Neural cell (in vitro differentiated cells): ENCODE measurements at regions not wholly inside any gene's neighbourhood (a gene's known extent, or its start where the extent isn't known, plus 50 kb on each side); places are given as distances from the start of the nearest gene placed in this dataset.

ENCODE experiments used
- H2AFZ ChIP-seq: fragments of 200-600, 300-800 bp; sonication (generic), shearing (Covaris generic); 2 replicates; pipeline ENCODE4 v1.6.0; 2014; ENCODE audit warnings: low read depth, mild to moderate bottlenecking, antibody characterized with exemption, low read length, moderate library complexity
- H3F3A ChIP-seq: fragments of 200-600 bp; shearing (Covaris generic); 2 replicates; pipeline ENCODE4 v1.6.1; 2016; ENCODE audit warnings: mild to moderate bottlenecking, moderate library complexity, mixed read lengths, antibody characterized with exemption, low read length; ENCODE audit not compliant: insufficient read depth, poor library complexity, severe bottlenecking
- H3K27ac ChIP-seq: fragments of 200-600, 300-800 bp; sonication (generic), shearing (Covaris generic); 2 replicates; pipeline ENCODE4 v1.5.1; 2014; ENCODE audit warnings: mild to moderate bottlenecking, low read length, moderate library complexity
- H3K27me3 ChIP-seq: fragments of 300-800, 200-600 bp; sonication (generic), shearing (Covaris generic); 2 replicates; pipeline ENCODE4 v1.6.0; 2014; ENCODE audit warnings: mild to moderate bottlenecking, low read depth, low read length, moderate library complexity; ENCODE audit not compliant: insufficient read depth
- H3K36me3 ChIP-seq: fragments of 300-800, 200-600 bp; sonication (generic), shearing (Covaris generic); 2 replicates; pipeline ENCODE4 v1.5.1; 2014; ENCODE audit warnings: mild to moderate bottlenecking, antibody characterized with exemption, low read length, moderate library complexity; ENCODE audit not compliant: insufficient read depth
- H3K4me2 ChIP-seq: fragments of 300-800, 200-600 bp; sonication (generic), shearing (Covaris generic); 2 replicates; pipeline ENCODE4 v1.6.0; 2014; ENCODE audit warnings: mild to moderate bottlenecking, low read length
- H3K4me3 ChIP-seq: fragments of 300-800, 200-600 bp; sonication (generic), shearing (Covaris generic); 2 replicates; pipeline ENCODE4 v1.5.1; 2014; ENCODE audit warnings: mild to moderate bottlenecking, low read length, moderate library complexity
- H3K79me2 ChIP-seq: fragments of 200-600 bp; shearing (Covaris generic); replicated peaks from 2 replicates; pipeline ENCODE4 v1.6.0; 2014; ENCODE audit warnings: mild to moderate bottlenecking, low read length, moderate library complexity; ENCODE audit not compliant: insufficient read depth
- H3K9ac ChIP-seq: fragments of 300-800, 200-600 bp; sonication (generic), shearing (Covaris generic); 2 replicates; pipeline ENCODE4 v1.6.1; 2016; ENCODE audit warnings: mild to moderate bottlenecking, low read length, mixed read lengths
- H3K9me2 ChIP-seq: fragments of 200-600 bp; shearing (Covaris generic); 2 replicates; pipeline ENCODE4 v1.6.1; 2016; ENCODE audit warnings: mild to moderate bottlenecking, low read length, mixed read lengths; ENCODE audit not compliant: insufficient read depth
- H3K9me3 ChIP-seq: fragments of 200-600, 300-800 bp; sonication (generic), shearing (Covaris generic); 2 replicates; pipeline ENCODE4 v1.6.1; 2016; ENCODE audit warnings: mild to moderate bottlenecking, mixed run types, low read length, moderate library complexity, mixed read lengths
- H4K20me1 ChIP-seq: fragments of 200-600 bp; shearing (Covaris generic); 2 replicates; pipeline ENCODE4 v1.6.1; 2016; ENCODE audit warnings: mild to moderate bottlenecking, mixed run types; ENCODE audit not compliant: insufficient read depth
- EP300 ChIP-seq: fragments of 450-650 bp; conservative IDR thresholded peaks from 2 replicates; pipeline ENCODE4 v1.6.1; 2014; ENCODE audit warnings: antibody characterized with exemption, mild to moderate bottlenecking, moderate library complexity; ENCODE audit not compliant: poor library complexity, severe bottlenecking
- EZH2 ChIP-seq: fragments of 200-600, 300-800 bp; shearing (Covaris generic), sonication (generic); IDR thresholded peaks from 2 replicates; pipeline ENCODE4 v1.6.1; 2014; ENCODE audit warnings: antibody characterized with exemption, low read length, borderline replicate concordance, mild to moderate bottlenecking; ENCODE audit not compliant: insufficient read depth, poor library complexity, severe bottlenecking
- MXI1 ChIP-seq: fragments of 450-650 bp; conservative IDR thresholded peaks from 2 replicates; pipeline ENCODE4 v1.6.1; 2014; ENCODE audit warnings: antibody characterized with exemption, mild to moderate bottlenecking; ENCODE audit not compliant: poor library complexity, severe bottlenecking
- POLR2AphosphoS5 ChIP-seq: IDR thresholded peaks from 2 replicates; pipeline ENCODE4 v1.6.1; 2012
- RAD21 ChIP-seq: fragments of 450-650 bp; conservative IDR thresholded peaks from 2 replicates; pipeline ENCODE4 v1.6.1; 2014; ENCODE audit warnings: antibody characterized with exemption, mild to moderate bottlenecking, moderate library complexity
- SMC3 ChIP-seq: fragments of 450-650 bp; conservative IDR thresholded peaks from 2 replicates; pipeline ENCODE4 v1.6.1; 2014; ENCODE audit warnings: antibody characterized with exemption, mild to moderate bottlenecking, moderate library complexity; ENCODE audit not compliant: poor library complexity
- TAF1 ChIP-seq: IDR thresholded peaks from 2 replicates; pipeline ENCODE4 v1.6.1; 2012; ENCODE audit warnings: low read depth
- TF ChIP-seq, protein P1 (sequence below): fragments of 450-650 bp; IDR thresholded peaks from 2 replicates; pipeline ENCODE4 v1.5.1; 2014; ENCODE audit warnings: antibody characterized with exemption, mild to moderate bottlenecking, moderate library complexity; ENCODE audit not compliant: poor library complexity, severe bottlenecking
- TF ChIP-seq, protein P2 (sequence below): IDR thresholded peaks from 2 replicates; pipeline ENCODE4 v1.6.1; 2012; ENCODE audit warnings: borderline replicate concordance

DNA sequence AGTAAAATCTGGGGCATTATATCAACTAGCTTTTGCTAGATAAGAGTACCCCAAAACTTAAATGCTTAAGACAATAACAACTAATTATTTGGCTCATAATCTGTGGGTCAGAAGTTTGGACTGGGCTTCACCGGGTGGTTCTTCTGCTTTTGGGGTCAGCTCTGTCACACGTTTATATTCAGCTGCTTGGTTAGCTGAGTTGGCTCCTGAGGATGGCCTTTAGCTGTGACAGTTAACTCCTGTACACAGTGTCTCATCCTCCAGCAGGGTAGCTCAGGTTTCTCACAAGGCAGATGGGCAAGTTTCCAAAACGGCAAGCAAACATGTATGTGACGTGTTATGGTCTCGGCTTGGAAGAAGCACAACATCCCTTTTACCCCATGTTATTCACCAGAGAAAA lies 488.2 kb downstream of the TLE4 start:
- Histone ChIP-seq H3K27ac (no peak overlapping the region), H3F3A (no peaks in the 10 kb centered on the region), H3K9me3 (no peaks in the 10 kb centered on the region), H3K4me3 (no peak overlapping the region), H3K36me3 (no peaks in the 10 kb centered on the region), H3K79me2 (no peaks in the 10 kb centered on the region), H3K27me3 (peaks cover 2% of the 10 kb centered on the region), H3K9ac (no peak overlapping the region), H3K9me2 (no peaks in the 10 kb centered on the region), H4K20me1 (no peaks in the 10 kb centered on the region), H3K4me2 (no peak overlapping the region), H2AFZ (no peak overlapping the region)
- TF ChIP-seq TAF1 = no peak
- no peak for TF ChIP-seq SMC3
- no peak for TF ChIP-seq EZH2
- TF ChIP-seq, protein P1, sequence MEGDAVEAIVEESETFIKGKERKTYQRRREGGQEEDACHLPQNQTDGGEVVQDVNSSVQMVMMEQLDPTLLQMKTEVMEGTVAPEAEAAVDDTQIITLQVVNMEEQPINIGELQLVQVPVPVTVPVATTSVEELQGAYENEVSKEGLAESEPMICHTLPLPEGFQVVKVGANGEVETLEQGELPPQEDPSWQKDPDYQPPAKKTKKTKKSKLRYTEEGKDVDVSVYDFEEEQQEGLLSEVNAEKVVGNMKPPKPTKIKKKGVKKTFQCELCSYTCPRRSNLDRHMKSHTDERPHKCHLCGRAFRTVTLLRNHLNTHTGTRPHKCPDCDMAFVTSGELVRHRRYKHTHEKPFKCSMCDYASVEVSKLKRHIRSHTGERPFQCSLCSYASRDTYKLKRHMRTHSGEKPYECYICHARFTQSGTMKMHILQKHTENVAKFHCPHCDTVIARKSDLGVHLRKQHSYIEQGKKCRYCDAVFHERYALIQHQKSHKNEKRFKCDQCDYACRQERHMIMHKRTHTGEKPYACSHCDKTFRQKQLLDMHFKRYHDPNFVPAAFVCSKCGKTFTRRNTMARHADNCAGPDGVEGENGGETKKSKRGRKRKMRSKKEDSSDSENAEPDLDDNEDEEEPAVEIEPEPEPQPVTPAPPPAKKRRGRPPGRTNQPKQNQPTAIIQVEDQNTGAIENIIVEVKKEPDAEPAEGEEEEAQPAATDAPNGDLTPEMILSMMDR = no peak
- TF ChIP-seq MXI1 = no peak
- TF ChIP-seq RAD21 = no peak
- TF ChIP-seq, protein P2, sequence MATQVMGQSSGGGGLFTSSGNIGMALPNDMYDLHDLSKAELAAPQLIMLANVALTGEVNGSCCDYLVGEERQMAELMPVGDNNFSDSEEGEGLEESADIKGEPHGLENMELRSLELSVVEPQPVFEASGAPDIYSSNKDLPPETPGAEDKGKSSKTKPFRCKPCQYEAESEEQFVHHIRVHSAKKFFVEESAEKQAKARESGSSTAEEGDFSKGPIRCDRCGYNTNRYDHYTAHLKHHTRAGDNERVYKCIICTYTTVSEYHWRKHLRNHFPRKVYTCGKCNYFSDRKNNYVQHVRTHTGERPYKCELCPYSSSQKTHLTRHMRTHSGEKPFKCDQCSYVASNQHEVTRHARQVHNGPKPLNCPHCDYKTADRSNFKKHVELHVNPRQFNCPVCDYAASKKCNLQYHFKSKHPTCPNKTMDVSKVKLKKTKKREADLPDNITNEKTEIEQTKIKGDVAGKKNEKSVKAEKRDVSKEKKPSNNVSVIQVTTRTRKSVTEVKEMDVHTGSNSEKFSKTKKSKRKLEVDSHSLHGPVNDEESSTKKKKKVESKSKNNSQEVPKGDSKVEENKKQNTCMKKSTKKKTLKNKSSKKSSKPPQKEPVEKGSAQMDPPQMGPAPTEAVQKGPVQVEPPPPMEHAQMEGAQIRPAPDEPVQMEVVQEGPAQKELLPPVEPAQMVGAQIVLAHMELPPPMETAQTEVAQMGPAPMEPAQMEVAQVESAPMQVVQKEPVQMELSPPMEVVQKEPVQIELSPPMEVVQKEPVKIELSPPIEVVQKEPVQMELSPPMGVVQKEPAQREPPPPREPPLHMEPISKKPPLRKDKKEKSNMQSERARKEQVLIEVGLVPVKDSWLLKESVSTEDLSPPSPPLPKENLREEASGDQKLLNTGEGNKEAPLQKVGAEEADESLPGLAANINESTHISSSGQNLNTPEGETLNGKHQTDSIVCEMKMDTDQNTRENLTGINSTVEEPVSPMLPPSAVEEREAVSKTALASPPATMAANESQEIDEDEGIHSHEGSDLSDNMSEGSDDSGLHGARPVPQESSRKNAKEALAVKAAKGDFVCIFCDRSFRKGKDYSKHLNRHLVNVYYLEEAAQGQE = no peak
- TF ChIP-seq POLR2AphosphoS5 = no peak
- no peak for TF ChIP-seq EP300

DNA sequence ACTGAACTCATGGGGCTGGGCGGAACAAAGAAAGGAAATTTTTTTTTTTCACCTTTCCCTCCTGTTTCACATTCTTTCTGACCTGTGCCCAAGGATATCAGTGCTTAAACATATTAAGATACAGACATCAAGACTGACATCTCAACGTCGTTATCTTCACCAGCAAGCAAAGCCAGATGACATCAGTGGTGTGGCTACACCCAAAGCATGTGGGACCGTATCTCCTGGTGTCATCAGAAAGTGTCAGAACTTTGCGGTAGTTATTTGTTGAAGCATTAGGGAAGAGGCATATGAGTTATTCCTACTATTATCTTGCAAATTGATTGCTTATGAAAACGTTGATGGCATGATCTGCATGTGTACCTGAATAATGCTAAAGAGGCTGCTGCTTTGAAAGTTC lies 487.4 kb downstream of the TLE4 start:
- peaks cover 2% of the 10 kb centered on the region for H3K27me3 ChIP-seq
- TF ChIP-seq POLR2AphosphoS5 = no peak
- H3F3A ChIP-seq = no peaks in the 10 kb centered on the region
- H3K27ac ChIP-seq = no peak overlapping the region
- no peak overlapping the region for H2AFZ ChIP-seq
- no peak overlapping the region for H3K4me2 ChIP-seq
- no peaks in the 10 kb centered on the region for H4K20me1 ChIP-seq
- no peaks in the 10 kb centered on the region for H3K9me3 ChIP-seq
- no peak overlapping the region for H3K9ac ChIP-seq
- H3K36me3 ChIP-seq = no peaks in the 10 kb centered on the region
- H3K79me2 ChIP-seq = no peaks in the 10 kb centered on the region
- no peak overlapping the region for H3K4me3 ChIP-seq
- no peaks in the 10 kb centered on the region for H3K9me2 ChIP-seq

DNA sequence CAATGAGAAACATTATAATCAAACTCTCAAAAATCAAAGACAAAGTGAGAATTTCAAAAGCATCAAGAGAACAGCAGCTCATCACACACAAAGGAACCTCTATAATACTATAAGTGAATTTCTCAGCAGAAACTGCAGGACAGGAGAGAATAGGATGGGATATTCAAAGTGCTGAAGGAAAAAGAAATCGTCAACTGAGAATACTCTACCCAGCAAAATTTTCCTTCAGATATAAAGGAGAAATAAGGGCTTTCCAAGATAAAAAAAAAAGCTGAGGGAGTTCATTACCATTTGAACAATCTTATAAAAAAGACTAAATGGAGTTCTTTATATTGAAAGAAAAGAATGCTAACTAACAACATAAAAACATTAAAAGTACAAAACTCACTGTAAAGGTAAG lies 481.1 kb downstream of the TLE4 start:
- Histone ChIP-seq H3K79me2 (no peaks in the 10 kb centered on the region), H3K27ac (no peak overlapping the region), H3K4me2 (no peak overlapping the region), H4K20me1 (no peaks in the 10 kb centered on the region), H2AFZ (no peak overlapping the region), H3K36me3 (no peaks in the 10 kb centered on the region), H3K27me3 (no peaks in the 10 kb centered on the region), H3F3A (no peaks in the 10 kb centered on the region), H3K9ac (no peak overlapping the region), H3K9me3 (no peaks in the 10 kb centered on the region), H3K4me3 (no peak overlapping the region), H3K9me2 (no peaks in the 10 kb centered on the region)
- TF ChIP-seq RAD21 (no peak), MXI1 (no peak), SMC3 (no peak), EP300 (no peak), TAF1 (no peak), EZH2 (no peak), POLR2AphosphoS5 (no peak)
- TF ChIP-seq, protein P1 = no peak
- TF ChIP-seq, protein P2 = no peak
